Choroid plexus epithelial cell (primary cell): ENCODE measurements at regions not wholly inside any gene's neighbourhood (a gene's known extent, or its start where the extent isn't known, plus 50 kb on each side); places are given as distances from the start of the nearest gene placed in this dataset.
A peak's percentile ranks its signal among the peaks of the same experiment; 100 is the strongest.

ENCODE experiments used
- DNase-seq: peaks from one replicate; pipeline ENCODE4 v3.0.0-alpha.2; 2010; ENCODE audit warnings: low read depth
- H3K4me3 ChIP-seq: 2 replicates; pipeline ENCODE4 v1.5.1; 2011; ENCODE audit warnings: low read depth, mild to moderate bottlenecking, control low read depth, low read length, moderate library complexity
- CTCF ChIP-seq: conservative IDR thresholded peaks from 2 replicates; pipeline ENCODE4 v1.5.1; 2011; ENCODE audit warnings: low read depth, mild to moderate bottlenecking, control low read depth, inconsistent platforms, low read length, moderate library complexity

- DNase-seq = peak; percentile 61
- no peak overlapping the region for H3K4me3 ChIP-seq
These were observed 64.5 kb upstream of the PDE5A start for GRCh38 chr4:119693126-119693525.

GRCh38 chr4:119692001-119692400, 63.4 kb upstream of the PDE5A start:
- peak; percentile 31 for TF ChIP-seq CTCF
- H3K4me3 ChIP-seq = no peak overlapping the region
- peak; percentile 31 for DNase-seq

More at GRCh38 chr4:119693126-119693525, 64.5 kb upstream of the PDE5A start:
- no peak for TF ChIP-seq CTCF

- H3K4me3 ChIP-seq = no peak overlapping the region
- DNase-seq = no peak
- no peak for TF ChIP-seq CTCF
These were observed 62.3 kb upstream of the PDE5A start for GRCh38 chr4:119690871-119691270.

GRCh38 chr4:119688446-119688845, 59.8 kb upstream of the PDE5A start:
- TF ChIP-seq CTCF = no peak
- DNase-seq = no peak
- H3K4me3 ChIP-seq = no peak overlapping the region

- no peak for TF ChIP-seq CTCF
- no peak for DNase-seq
These were observed 55.9 kb upstream of the PDE5A start for GRCh38 chr4:119684463-119684862.

GRCh38 chr4:119683518-119683917, 54.9 kb upstream of the PDE5A start:
- TF ChIP-seq CTCF = no peak
- peak; percentile 71 for DNase-seq
- no peak overlapping the region for H3K4me3 ChIP-seq

More at GRCh38 chr4:119684463-119684862, 55.9 kb upstream of the PDE5A start:
- H3K4me3 ChIP-seq = no peak overlapping the region

- TF ChIP-seq CTCF = no peak
- H3K4me3 ChIP-seq = no peak overlapping the region
- no peak for DNase-seq
These were observed 53.5 kb upstream of the PDE5A start for GRCh38 chr4:119682099-119682498.
